ENCODE measurements at regions not wholly inside any gene's neighbourhood (a gene's known extent, or its start where the extent isn't known, plus 50 kb on each side); places are given as distances from the start of the nearest gene placed in this dataset.

- H3K4me3 ChIP-seq (ENCODE audit: low read depth, low read length): peak overlapping the region; percentile 72
- TF ChIP-seq, protein P1, sequence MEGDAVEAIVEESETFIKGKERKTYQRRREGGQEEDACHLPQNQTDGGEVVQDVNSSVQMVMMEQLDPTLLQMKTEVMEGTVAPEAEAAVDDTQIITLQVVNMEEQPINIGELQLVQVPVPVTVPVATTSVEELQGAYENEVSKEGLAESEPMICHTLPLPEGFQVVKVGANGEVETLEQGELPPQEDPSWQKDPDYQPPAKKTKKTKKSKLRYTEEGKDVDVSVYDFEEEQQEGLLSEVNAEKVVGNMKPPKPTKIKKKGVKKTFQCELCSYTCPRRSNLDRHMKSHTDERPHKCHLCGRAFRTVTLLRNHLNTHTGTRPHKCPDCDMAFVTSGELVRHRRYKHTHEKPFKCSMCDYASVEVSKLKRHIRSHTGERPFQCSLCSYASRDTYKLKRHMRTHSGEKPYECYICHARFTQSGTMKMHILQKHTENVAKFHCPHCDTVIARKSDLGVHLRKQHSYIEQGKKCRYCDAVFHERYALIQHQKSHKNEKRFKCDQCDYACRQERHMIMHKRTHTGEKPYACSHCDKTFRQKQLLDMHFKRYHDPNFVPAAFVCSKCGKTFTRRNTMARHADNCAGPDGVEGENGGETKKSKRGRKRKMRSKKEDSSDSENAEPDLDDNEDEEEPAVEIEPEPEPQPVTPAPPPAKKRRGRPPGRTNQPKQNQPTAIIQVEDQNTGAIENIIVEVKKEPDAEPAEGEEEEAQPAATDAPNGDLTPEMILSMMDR (IDR thresholded peaks at IDR 0.05; ENCODE audit: low read depth, low read length): no peak
Measured at GRCh38 chr22:46070215-46070802, 80.0 kb upstream of the PPARA start.

GRCh38 chr22:46070803-46071450 lies 79.4 kb upstream of the PPARA start:
- TF ChIP-seq, protein P1 (IDR thresholded peaks at IDR 0.05; ENCODE audit: low read depth, low read length): no peak
- peak overlapping the region; percentile 72 for H3K4me3 ChIP-seq (ENCODE audit: low read depth, low read length)

- peak overlapping the region; percentile 68 for H3K4me3 ChIP-seq (ENCODE audit: low read depth, low read length)
- TF ChIP-seq, protein P1 (IDR thresholded peaks at IDR 0.05; ENCODE audit: low read depth, low read length): no peak
Measured at GRCh38 chr22:46071451-46072109, 78.7 kb upstream of the PPARA start.

- H3K4me3 ChIP-seq (ENCODE audit: low read depth, low read length): peak overlapping the region; percentile 68
- TF ChIP-seq, protein P1 (IDR thresholded peaks at IDR 0.05; ENCODE audit: low read depth, low read length): no peak
Measured at GRCh38 chr22:46072110-46072881, 78.0 kb upstream of the PPARA start.

GRCh38 chr22:46072981-46073682 lies 77.2 kb upstream of the PPARA start:
- TF ChIP-seq, protein P1 (IDR thresholded peaks at IDR 0.05; ENCODE audit: low read depth, low read length): no peak
- H3K4me3 ChIP-seq (ENCODE audit: low read depth, low read length): peak overlapping the region; percentile 68

DNA sequence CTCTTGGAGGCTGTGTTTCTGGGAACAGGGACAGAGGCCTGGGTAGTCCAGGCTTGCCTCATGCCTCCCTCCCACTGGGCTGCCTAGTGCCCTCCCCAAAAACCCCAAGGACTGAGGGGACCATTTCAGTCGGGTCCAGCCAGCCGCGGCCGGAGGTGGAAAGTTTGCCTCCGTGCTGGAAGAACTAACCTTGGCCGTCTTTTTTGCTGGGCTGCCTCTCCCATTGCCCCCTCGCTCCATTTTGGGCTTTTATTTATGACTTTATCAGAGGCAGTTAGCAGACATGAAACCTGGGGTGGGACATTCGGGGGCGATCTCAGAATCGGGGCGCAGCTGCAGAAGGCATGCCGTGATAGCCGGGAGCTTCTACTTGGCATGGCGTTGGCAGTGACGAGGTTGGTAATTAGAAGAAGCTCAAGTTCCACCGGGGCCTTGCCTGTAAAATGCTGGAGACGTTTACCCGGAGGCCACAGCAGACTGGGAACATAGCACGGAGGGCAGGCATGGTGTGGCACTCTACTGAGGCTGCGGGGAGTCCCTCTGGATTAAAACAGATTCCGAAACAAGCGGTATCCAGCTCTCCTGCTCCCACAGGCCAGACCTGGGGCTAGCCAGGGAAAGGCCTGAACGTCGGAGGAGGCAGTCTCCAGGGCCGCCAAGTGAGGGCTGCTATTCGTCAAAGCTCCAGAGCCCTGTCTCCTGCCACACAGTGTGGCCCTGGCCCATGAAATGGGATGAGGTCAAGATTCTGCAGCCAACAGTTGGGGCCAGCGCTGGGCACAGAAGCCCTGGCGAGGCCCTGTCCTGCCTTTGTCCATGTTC lies 76.4 kb upstream of the PPARA start:
- TF ChIP-seq, protein P1 (IDR thresholded peaks at IDR 0.05; ENCODE audit: low read depth, low read length): no peak

More for the DNA sequence above, 76.4 kb upstream of the PPARA start:
- peak overlapping the region; percentile 68 for H3K4me3 ChIP-seq (ENCODE audit: low read depth, low read length)
